Stimulated activated CD8-positive, alpha-beta memory T cell treated with anti-CD3 and anti-CD28 coated beads, Interleukin-2, amount 100 ng/mL, for 48 hours (primary cell): ENCODE measurements at regions not wholly inside any gene's neighbourhood (a gene's known extent, or its start where the extent isn't known, plus 50 kb on each side); places are given as distances from the start of the nearest gene placed in this dataset.

Source experiments
- DNase-seq, 2 donors: peaks; one replicate each; pipeline ENCODE4 v3.0.0-alpha.2; 2020; ENCODE audit warnings: low read depth in 2 of 2

DNA sequence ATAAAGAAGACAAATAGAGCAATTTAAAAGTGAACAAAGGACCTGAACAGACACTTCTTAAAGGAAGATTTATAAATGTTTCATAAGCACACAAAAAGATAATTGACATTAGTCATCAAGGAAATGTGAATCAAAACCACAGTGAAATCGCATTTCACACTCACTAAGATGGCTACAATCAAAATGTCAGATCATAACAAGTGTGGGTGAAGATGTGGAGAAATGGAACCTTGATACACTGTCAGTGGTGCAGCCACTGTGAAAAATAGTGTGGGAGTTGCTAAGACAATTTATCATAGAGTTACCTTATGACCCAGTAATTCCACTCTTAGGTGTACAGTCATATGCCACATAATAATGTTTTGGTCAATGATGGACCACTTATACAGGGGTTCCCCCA lies 54.5 kb upstream of the HTR4 start:
- DNase-seq = no peak

GRCh38 chr5:148711961-148712360 lies 57.6 kb upstream of the HTR4 start:
- DNase-seq = no peak

GRCh38 chr5:148713735-148714508 lies 59.6 kb upstream of the HTR4 start:
- DNase-seq = no peak

GRCh38 chr5:148716716-148717115 lies 62.4 kb upstream of the HTR4 start:
- no peak for DNase-seq

GRCh38 chr5:148717668-148718067 lies 63.3 kb upstream of the HTR4 start:
- DNase-seq = no peak

DNA sequence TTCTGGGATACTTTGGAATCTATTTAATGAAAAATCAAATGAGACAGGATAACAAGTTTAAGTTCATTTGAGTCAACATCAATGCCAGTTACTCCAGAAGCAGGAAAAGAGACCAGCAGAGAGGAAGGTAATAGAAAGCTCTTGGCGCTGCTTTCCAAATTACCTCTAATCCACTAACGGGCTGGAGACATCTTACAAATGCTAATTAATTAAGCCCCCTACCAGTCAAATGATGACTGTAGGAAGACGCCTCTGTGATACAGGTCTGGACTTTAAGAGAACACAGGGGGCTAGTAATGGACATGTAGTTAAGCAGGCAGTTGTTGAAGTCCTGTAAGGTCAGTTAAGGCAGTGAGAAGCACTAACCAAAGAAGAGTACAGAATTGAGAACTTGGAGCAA lies 65.3 kb upstream of the HTR4 start:
- DNase-seq = no peak

- no peak for DNase-seq
Measured at GRCh38 chr5:148720257-148720656, 65.9 kb upstream of the HTR4 start.

GRCh38 chr5:148723143-148723542 lies 68.8 kb upstream of the HTR4 start:
- no peak for DNase-seq

- DNase-seq = no peak
Measured at GRCh38 chr5:148725675-148726074, 71.3 kb upstream of the HTR4 start.

DNA sequence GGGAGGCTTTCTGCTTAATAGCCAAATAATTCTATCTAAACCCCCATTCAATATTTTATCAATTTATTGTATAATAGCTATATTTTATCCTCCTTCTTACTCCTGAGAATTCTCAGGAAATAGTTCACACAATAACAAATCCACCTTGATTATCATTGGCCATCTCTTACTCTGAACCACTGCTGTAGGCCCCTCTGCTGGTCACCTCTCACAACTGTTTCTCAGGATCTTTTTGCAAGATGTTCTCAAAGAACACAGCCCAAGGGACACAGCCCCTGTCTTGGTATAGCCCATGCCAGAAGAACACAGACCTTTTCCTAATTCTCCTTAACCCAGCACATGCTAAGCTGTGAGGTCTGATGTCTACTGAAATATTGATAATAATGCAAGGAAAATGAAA lies 74.9 kb upstream of the HTR4 start:
- no peak for DNase-seq

DNA sequence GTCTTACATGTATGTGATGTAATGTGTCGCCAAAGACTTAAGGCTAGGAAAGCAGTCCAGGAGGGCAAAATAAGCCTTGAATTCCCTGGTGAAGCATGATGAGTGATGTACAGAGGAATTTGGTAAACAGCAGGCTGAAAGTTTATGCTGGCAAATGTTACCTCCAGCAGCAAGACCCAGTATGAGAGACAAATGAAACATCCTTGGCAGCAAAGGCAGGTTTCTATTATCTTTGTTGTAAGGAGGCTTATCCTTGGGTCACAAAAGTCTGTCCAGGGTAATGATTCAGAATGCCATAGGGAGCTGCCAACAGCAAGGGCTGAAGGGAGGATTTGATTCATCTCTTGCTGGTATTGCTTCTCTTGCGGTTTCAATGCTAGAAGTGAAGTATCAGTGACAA lies 75.9 kb upstream of the HTR4 start:
- no peak for DNase-seq

DNA sequence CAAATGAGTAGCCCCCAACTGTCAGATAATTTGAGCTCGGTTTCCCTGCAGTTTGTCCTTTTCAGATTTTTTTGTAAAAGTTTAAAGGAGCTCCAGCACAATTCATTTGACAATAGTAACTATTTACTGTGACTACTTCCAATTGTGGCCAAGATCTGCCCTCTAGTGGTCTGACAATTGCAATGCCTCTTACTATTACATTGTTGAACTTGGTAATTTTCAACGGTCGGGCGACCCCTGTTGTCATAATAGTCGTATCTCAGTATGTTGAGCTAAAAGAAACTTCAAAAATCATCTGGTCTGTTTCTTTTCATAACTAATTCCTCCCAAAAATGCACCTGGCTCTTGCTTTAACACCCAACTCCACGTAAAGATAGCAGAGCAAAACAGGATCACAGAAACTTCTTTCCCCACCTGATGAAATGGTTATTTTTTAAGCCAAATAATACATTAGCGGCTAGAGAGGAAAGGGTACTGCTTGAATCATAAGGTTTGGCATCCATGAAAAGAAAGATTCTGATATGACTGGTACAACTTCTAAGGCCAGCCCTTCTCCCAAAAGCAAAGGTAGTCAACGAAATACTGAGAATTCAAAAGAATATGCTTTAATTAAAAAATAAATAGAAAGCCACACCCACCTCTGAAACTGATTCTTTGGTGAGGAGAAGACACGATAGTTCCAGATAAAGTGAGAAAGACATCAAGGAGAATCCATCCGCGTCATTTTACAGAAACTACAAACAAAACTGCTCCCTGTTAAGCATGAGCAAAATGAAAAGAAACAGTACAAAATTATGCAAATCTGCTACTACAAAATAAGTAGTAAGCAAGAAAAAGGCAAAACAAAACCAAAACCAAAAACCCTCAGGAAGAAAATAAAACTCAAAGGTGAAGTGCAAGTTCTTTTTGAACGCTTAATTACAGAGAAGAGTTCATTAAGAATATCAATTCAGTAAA lies 76.9 kb upstream of the HTR4 start:
- peak; percentile 31 to 33 for DNase-seq

DNA sequence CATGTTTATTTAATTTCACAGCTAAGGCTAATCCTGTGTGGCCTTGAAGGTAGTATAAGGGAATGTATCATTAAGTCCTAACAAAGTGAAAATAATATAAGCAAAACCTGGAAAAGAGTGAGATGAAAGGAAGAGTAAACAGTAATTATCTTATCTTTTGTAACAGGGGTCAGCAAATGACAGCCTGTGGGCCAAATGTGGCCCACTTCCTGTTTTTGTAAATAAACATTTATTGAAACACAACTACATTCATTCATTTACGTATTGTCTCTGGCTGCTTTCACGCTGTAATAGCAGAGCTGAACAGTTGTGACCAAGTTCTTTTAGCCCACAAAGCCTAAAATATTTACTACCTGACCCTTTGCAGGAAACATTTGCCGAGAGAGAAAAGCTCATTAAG lies 78.4 kb upstream of the HTR4 start:
- DNase-seq = no peak

- peak; percentile 53 to 58 for DNase-seq
Measured at GRCh38 chr5:148733601-148734438, 79.5 kb upstream of the HTR4 start.

DNA sequence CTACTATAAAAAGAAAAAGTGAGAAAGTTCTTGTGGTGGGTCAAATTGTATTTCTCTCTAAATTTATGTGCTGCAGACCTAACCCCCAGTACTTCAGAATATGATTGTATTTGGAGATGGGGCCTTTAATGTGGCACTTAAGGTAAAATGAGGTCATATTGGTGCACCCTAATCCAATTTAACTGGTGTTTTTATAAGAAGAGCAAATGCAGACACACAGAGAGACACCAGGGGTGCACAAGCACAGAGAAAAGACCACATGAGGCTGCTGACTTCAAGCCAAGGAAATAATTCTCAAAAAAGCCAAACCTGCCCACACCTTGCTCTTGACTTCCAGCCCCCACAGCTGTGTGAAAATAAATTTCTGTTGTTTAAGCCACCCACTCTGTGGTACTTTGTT lies 80.2 kb upstream of the HTR4 start:
- no peak for DNase-seq

DNA sequence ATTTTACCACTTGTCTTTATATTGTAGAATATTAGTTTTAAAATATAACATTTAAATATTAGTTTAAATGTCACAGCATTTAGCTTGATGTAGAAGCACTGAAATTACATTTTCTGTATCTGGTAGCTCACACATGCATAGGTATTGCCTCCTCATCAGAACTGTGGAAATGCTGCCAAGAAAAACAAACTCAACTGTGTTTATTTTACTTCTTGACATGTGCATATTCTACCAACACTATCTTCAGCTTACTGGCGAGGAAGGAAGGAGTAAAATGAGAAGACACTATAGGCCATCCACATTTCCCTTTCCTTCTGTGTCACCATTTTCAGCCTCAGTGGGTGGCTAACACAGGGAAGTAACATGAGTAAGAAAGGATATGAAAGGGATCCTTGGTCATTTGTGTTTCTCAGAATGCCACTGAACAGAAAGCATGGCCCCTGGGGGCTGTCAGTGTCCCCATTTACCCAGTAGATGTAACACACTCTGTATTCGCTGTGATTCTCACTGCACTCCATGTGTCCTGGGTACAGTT lies 81.0 kb upstream of the HTR4 start:
- DNase-seq = no peak

- DNase-seq = no peak
Measured at GRCh38 chr5:148739023-148739422, 84.7 kb upstream of the HTR4 start.

- no peak for DNase-seq
Measured at GRCh38 chr5:148739524-148739923, 85.2 kb upstream of the HTR4 start.

- no peak for DNase-seq
Measured at GRCh38 chr5:148740079-148740858, 85.9 kb upstream of the HTR4 start.

DNA sequence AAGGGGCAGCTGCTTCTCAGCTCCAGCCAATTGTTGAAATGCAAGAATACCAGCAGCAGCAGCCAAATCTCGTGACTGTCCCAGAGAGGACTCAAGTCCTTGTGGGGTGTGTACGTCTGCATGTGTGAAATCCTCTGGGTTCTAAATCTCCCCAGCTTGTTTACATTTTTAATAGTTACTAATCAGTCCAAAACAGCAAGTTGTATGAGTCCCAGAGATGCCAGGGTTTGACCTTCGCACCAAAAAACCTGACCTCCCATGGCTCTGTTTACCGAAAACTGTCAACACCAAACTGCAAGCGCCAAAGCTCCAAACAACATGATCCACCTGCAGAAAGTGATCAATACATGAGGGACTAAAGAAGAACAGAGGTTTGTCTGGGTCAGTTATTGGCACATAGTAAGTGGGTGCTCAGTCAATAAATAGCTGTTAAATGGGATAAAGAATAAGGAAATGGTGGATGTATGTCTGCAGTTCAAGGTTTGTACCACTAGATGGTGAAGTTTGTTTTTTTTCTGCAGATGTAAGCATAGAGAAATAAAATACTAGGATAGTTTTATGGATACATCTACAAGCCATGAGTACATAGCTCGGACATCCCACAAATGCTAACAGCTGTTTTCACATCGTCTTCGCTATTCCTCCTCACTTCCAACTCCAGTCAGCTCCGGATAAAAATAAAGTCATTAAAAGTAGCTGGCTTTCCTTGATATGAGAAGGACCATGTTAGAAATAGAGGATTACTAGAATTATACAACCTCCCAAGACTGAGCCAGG lies 85.3 kb upstream of the ADRB2 start:
- no peak for DNase-seq
